Suprapubic skin (tissue), 4 donors: ENCODE measurements at regions not wholly inside any gene's neighbourhood (a gene's known extent, or its start where the extent isn't known, plus 50 kb on each side); places are given as distances from the start of the nearest gene placed in this dataset.

Experiments used
- CTCF ChIP-seq, 2 donors: fragments of 200-600 bp in 1 of 2; fragments of 450-650 bp in 1 of 2; sonication (generic) in 1 of 2; IDR thresholded peaks; one replicate each; pipeline ENCODE4 v1.5.1; 2016 to 2019; ENCODE audit warnings: antibody characterized with exemption in 2 of 2, mild to moderate bottlenecking in 1 of 2, moderate library complexity in 1 of 2
- EP300 ChIP-seq: sonication (generic); formaldehyde crosslinking; IDR thresholded peaks from one replicate; pipeline ENCODE4 v1.6.1; 2017; ENCODE audit warnings: antibody characterized with exemption
- POLR2A ChIP-seq, 2 donors: fragments of 450-650 bp; IDR thresholded peaks; one replicate each; pipeline ENCODE4 v1.6.1; 2017; ENCODE audit warnings: antibody characterized with exemption in 2 of 2, mild to moderate bottlenecking in 2 of 2, moderate library complexity in 2 of 2
- POLR2AphosphoS5 ChIP-seq, 3 donors: sonication (generic); formaldehyde crosslinking; IDR thresholded peaks; one replicate each; pipeline ENCODE4 v1.6.1; 2017; ENCODE audit warnings: antibody characterized with exemption in 3 of 3

- TF ChIP-seq CTCF (IDR thresholded peaks at IDR 0.05) (no peak), EP300 (no peak), POLR2A (IDR thresholded peaks at IDR 0.05) (no peak), POLR2AphosphoS5 (IDR thresholded peaks at IDR 0.05) (no peak)
These were observed 172.3 kb upstream of the ANKRD28 start for GRCh38 chr3:15969874-15970640.
